ENCODE measurements at regions not wholly inside any gene's neighbourhood (a gene's known extent, or its start where the extent isn't known, plus 50 kb on each side); places are given as distances from the start of the nearest gene placed in this dataset.

DNA sequence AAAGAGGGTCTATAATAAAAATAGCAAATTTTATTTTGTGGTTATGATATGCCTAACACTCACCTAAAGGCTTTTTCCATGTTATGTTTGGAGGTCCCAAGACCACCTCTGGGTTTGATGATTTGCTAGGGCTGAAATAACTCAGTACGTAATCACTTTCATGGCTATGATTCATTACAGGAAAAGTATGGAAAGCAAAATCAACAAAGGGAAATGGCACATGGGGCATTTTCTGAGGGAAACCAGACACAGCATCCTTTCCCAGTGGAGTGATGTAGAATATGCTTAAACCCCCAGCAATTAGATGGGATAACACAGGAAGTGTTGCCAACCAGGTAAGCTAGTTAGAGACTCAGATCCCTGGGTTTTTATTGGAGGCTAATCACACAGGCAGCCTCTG, 701.6 kb upstream of the CBLB start:
- DNase-seq (ENCODE audit: low read depth, low spot score), result no peak
- H3K4me3 ChIP-seq (ENCODE audit: low read length), result no peak overlapping the region

DNA sequence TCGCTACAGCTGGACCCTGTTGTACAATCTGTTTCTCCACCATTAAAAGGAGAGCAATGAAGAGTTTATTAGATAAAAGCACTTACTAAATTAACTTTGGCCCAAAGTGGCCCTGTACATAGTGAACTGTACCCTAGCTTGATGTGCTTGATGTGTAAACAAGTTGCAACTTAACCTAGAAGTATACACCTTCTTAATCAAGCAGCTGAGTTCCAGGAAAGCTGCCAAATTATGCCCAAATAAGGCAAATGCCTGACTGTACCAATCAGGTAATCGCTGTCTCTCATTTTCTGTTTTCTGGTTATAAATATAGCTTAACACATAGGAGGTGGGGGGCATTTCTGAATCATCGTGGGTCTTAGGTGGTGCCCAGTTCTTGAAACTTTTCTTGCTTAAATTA, 704.8 kb upstream of the CBLB start:
- no peak overlapping the region for H3K4me3 ChIP-seq (ENCODE audit: low read length)
- DNase-seq (ENCODE audit: low read depth, low spot score), result no peak

DNA sequence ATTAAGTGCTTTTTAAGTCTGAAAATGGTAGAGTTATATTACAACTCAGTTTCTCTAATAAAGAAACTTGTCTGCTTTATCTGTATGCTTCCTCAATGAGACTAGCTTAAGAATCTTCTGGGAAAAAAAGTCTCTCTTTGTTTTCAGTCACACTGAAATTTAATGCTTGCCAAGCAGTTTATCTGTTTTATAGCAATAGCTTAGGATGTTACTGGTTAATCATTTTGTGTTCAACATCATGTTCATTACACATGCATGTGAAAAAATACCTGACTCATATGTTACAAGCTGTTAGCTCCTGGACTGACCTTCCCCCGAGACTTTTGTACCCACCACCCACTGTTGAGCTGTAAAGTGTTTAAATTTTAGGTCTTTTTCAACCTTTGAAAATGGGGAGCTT, 706.2 kb upstream of the CBLB start:
- no peak for DNase-seq (ENCODE audit: low read depth, low spot score)
- no peak overlapping the region for H3K4me3 ChIP-seq (ENCODE audit: low read length)

DNA sequence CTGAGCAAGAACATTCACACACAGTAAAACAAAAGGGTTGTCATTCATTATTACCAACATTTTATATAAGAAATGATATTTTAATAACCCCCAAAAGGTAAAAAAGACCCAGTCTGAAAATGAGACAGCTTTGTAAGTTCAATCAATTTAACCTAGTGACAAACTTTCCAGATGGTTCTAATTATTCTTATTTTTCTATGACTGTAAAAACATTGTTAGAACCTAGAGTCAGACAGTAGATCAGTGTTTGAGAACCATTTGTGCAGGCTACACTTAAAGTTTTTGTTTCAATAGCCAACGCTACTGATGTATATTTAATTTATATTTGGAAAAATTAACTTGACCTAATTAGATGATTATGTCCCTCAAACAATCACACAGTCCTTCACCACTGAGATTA, 708.4 kb upstream of the CBLB start:
- DNase-seq (ENCODE audit: low read depth, low spot score), result no peak
- no peak overlapping the region for H3K4me3 ChIP-seq (ENCODE audit: low read length)

GRCh38 chr3:106578911-106579310, 710.1 kb upstream of the CBLB start:
- no peak for DNase-seq (ENCODE audit: low read depth, low spot score)
- H3K4me3 ChIP-seq (ENCODE audit: low read length), result no peak overlapping the region

- DNase-seq (ENCODE audit: low read depth, low spot score), result no peak
- H3K4me3 ChIP-seq (ENCODE audit: low read length), result no peak overlapping the region
Measured at GRCh38 chr3:106582151-106582550, 713.3 kb upstream of the CBLB start.

- no peak for DNase-seq (ENCODE audit: low read depth, low spot score)
- no peak overlapping the region for H3K4me3 ChIP-seq (ENCODE audit: low read length)
Measured at GRCh38 chr3:106587551-106587950, 718.7 kb upstream of the CBLB start.

- no peak for DNase-seq (ENCODE audit: low read depth, low spot score)
- no peak overlapping the region for H3K4me3 ChIP-seq (ENCODE audit: low read length)
Measured at GRCh38 chr3:106588739-106589138, 719.9 kb upstream of the CBLB start.

- peak; percentile 25 for DNase-seq (ENCODE audit: low read depth, low spot score)
Measured at GRCh38 chr3:106589311-106589942, 720.6 kb upstream of the CBLB start.

GRCh38 chr3:106590216-106590615, 721.4 kb upstream of the CBLB start:
- DNase-seq (ENCODE audit: low read depth, low spot score), result no peak
- no peak overlapping the region for H3K4me3 ChIP-seq (ENCODE audit: low read length)

More at GRCh38 chr3:106589311-106589942, 720.6 kb upstream of the CBLB start:
- H3K4me3 ChIP-seq (ENCODE audit: low read length), result no peak overlapping the region

- DNase-seq (ENCODE audit: low read depth, low spot score), result no peak
- no peak overlapping the region for H3K4me3 ChIP-seq (ENCODE audit: low read length)
Measured at GRCh38 chr3:106593381-106593780, 724.6 kb upstream of the CBLB start.

GRCh38 chr3:106609666-106610301, 741.0 kb upstream of the CBLB start:
- no peak overlapping the region for H3K4me3 ChIP-seq (ENCODE audit: low read length)
- DNase-seq (ENCODE audit: low read depth, low spot score), result peak; percentile 80

DNA sequence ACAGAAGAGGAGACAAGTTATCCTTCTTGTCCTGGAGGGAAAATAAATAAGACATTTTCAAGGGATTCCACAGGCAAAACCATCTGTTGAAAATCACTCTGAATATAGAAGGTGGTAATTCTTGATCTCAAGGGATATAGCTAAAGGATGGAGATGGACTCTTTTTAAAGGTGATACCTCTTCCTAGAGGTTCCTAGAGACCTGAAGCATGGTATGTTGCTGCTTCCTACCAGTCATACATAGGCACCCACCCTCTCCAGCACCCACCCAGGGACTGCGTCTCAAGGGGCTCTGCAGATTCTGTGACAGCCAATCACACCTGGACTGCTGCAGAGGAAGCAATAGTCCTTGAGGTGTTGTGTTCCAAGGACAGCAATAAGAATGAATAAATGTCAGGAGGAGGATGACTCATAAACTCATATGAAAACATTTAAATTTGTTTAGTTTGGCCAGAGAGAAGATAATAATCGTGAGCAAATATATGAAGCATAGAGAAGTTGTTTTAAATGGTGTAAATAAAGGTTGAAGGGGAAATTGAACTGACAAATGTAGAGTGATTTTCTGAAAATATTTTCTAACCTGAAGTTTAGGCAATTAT, 741.6 kb upstream of the CBLB start:
- no peak for DNase-seq (ENCODE audit: low read depth, low spot score)
- no peak overlapping the region for H3K4me3 ChIP-seq (ENCODE audit: low read length)

DNA sequence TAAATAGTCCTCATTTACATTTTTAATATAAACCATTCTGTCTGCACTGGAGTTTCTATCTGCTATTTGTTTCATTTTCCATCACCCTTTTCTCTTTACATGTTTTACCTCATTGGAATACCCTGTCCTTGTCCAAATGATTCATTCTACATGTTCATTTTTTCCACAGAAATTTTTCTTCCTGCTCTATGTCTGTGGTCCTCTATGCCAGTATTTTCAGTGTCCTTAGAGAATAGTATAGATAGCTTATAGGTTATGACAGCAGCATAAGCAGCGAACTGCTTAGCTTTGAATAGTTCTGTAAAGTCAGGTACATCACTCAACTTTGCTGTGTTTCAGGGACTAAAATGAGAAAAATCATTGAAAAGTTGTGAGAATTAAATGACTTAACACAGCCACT, 742.3 kb upstream of the CBLB start:
- no peak for DNase-seq (ENCODE audit: low read depth, low spot score)
- no peak overlapping the region for H3K4me3 ChIP-seq (ENCODE audit: low read length)

DNA sequence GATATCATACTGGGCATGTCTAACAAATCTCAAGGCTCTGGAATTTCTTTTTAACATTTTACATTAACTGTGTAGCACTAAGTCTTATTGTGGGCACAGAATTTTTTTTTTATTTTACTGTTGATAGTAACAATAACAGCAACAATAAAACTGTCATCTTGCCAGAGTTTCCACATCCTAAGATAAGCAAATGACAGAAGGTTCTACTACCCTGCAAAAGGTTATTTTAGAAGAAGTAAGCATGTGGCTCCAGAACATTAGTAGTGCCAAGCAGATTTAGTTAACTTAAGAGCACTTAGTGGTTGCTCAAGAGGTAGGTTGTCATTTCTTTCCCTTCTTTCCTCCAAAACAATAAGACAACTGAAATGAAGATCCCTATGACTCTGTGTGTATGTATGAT, 743.0 kb upstream of the CBLB start:
- DNase-seq (ENCODE audit: low read depth, low spot score), result no peak
- no peak overlapping the region for H3K4me3 ChIP-seq (ENCODE audit: low read length)

- no peak overlapping the region for H3K4me3 ChIP-seq (ENCODE audit: low read length)
- no peak for DNase-seq (ENCODE audit: low read depth, low spot score)
Measured at GRCh38 chr3:106616556-106616955, 747.7 kb upstream of the CBLB start.

DNA sequence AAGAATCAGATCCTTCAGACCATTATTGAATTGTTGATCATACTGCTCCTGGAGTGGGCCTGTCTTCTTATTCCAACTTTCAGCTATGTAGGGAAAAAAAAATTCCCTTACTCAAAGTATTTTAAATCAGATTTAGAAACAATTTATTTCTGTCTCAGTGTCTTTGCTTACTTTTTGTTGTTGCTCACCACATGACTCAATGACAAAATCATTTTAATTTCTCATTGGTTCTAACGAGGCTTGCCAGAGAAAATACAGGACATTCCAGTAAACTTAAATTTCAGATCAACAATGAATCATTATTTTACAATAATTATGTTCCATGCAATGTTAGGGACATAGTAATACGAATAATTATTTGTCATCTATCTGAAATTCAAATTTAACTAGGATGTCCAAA, 748.5 kb upstream of the CBLB start:
- no peak overlapping the region for H3K4me3 ChIP-seq (ENCODE audit: low read length)
- no peak for DNase-seq (ENCODE audit: low read depth, low spot score)

DNA sequence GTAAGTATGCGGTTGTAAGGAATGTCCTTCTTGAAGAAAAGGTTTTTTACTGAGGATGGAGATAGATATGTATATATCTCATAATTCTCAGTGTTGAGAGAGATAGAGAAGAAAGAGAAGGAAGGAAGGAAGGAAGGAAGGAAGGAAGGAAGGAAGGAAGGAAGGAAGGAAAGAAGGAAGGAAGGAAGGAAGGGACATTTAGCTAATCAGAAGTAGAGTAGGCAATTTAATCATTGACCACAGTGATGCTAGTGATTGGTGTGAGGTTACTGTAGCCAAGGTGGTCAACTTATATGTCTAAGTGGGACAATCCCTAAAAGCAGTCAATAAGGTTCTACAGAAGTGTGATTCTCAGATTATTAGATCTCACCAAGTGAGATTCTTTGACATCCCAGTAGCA, 751.8 kb upstream of the CBLB start:
- DNase-seq (ENCODE audit: low read depth, low spot score), result no peak
- H3K4me3 ChIP-seq (ENCODE audit: low read length), result no peak overlapping the region

- H3K4me3 ChIP-seq (ENCODE audit: low read length), result no peak overlapping the region
- no peak for DNase-seq (ENCODE audit: low read depth, low spot score)
Measured at GRCh38 chr3:106624154-106624553, 753.1 kb upstream of the CCDC54 start.

- H3K4me3 ChIP-seq (ENCODE audit: low read length), result no peak overlapping the region
- DNase-seq (ENCODE audit: low read depth, low spot score), result peak; percentile 23
Measured at GRCh38 chr3:106628407-106628806, 748.8 kb upstream of the CCDC54 start.
